ENCODE measurements at regions not wholly inside any gene's neighbourhood (a gene's known extent, or its start where the extent isn't known, plus 50 kb on each side); places are given as distances from the start of the nearest gene placed in this dataset.

GRCh38 chr10:64023926-64024470 lies 502.8 kb downstream of the REEP3 start:
- no peak for FAIRE-seq
- no peak for DNase-seq (ENCODE audit: insufficient read length, low spot score)
- no peak for TF ChIP-seq CTCF (IDR thresholded peaks at IDR 0.05; ENCODE audit: insufficient read depth, missing control alignments)

- FAIRE-seq (no peak), DNase-seq (ENCODE audit: insufficient read length, low spot score) (no peak)
- no peak for TF ChIP-seq CTCF (IDR thresholded peaks at IDR 0.05; ENCODE audit: insufficient read depth, missing control alignments)
These were observed 512.5 kb downstream of the REEP3 start for GRCh38 chr10:64033711-64034110.

GRCh38 chr10:64036321-64036930 lies 515.2 kb downstream of the REEP3 start:
- no peak for TF ChIP-seq CTCF (IDR thresholded peaks at IDR 0.05; ENCODE audit: insufficient read depth, missing control alignments)
- FAIRE-seq (no peak), DNase-seq (ENCODE audit: insufficient read length, low spot score) (no peak)

- DNase-seq (ENCODE audit: insufficient read length, low spot score) (no peak), FAIRE-seq (no peak)
- no peak for TF ChIP-seq CTCF (IDR thresholded peaks at IDR 0.05; ENCODE audit: insufficient read depth, missing control alignments)
These were observed 516.0 kb downstream of the REEP3 start for GRCh38 chr10:64037071-64037661.

- TF ChIP-seq CTCF (IDR thresholded peaks at IDR 0.05; ENCODE audit: insufficient read depth, missing control alignments), result no peak
- FAIRE-seq (no peak), DNase-seq (ENCODE audit: insufficient read length, low spot score) (no peak)
These were observed 516.9 kb downstream of the REEP3 start for GRCh38 chr10:64038107-64038506.

- TF ChIP-seq CTCF (IDR thresholded peaks at IDR 0.05; ENCODE audit: insufficient read depth, missing control alignments), result no peak
- FAIRE-seq (no peak), DNase-seq (ENCODE audit: insufficient read length, low spot score) (no peak)
These were observed 518.0 kb downstream of the REEP3 start for GRCh38 chr10:64039198-64039597.

GRCh38 chr10:64040781-64041180 lies 519.6 kb downstream of the REEP3 start:
- TF ChIP-seq CTCF (IDR thresholded peaks at IDR 0.05; ENCODE audit: insufficient read depth, missing control alignments), result no peak
- FAIRE-seq, result no peak

More at GRCh38 chr10:64040781-64041180, 519.6 kb downstream of the REEP3 start:
- no peak for DNase-seq (ENCODE audit: insufficient read length, low spot score)

All from D721Med (cell line).